ENCODE measurements at regions not wholly inside any gene's neighbourhood (a gene's known extent, or its start where the extent isn't known, plus 50 kb on each side); places are given as distances from the start of the nearest gene placed in this dataset.

- no peaks in the 10 kb centered on the region for H3K36me3 ChIP-seq (ENCODE audit: control insufficient read depth in 5 of 5, insufficient read depth in 5 of 5, low read length in 5 of 5)
- peaks cover 0 to 3% (median 0%) of the 10 kb centered on the region in 5 donors for H3K27me3 ChIP-seq (ENCODE audit: control insufficient read depth in 5 of 5, insufficient read depth in 4 of 5, low read length in 5 of 5)
- H3K27ac ChIP-seq (ENCODE audit: low read depth, low read length), result no peak overlapping the region
- no peaks in the 10 kb centered on the region for H3K9me3 ChIP-seq (ENCODE audit: control insufficient read depth in 5 of 5, low read length in 5 of 5)
- H3K4me1 ChIP-seq (ENCODE audit: control insufficient read depth in 5 of 5, insufficient read depth in 5 of 5, low read length in 5 of 5), result no peaks in the 10 kb centered on the region
- H3K4me3 ChIP-seq (ENCODE audit: low read depth in 1 of 5, low read length in 5 of 5), result no peak overlapping the region
- H3K9ac ChIP-seq (ENCODE audit: low read length in 5 of 5), result no peak overlapping the region
Observed at GRCh38 chr9:108673386-108673785, 182.4 kb downstream of the ACTL7B start.

GRCh38 chr9:108672475-108673190, 183.2 kb downstream of the ACTL7B start:
- Histone ChIP-seq H3K4me3 (ENCODE audit: low read depth in 1 of 5, low read length in 5 of 5) (no peak overlapping the region), H3K36me3 (ENCODE audit: control insufficient read depth in 5 of 5, insufficient read depth in 5 of 5, low read length in 5 of 5) (no peaks in the 10 kb centered on the region), H3K4me1 (ENCODE audit: control insufficient read depth in 5 of 5, insufficient read depth in 5 of 5, low read length in 5 of 5) (no peaks in the 10 kb centered on the region), H3K9ac (ENCODE audit: low read length in 5 of 5) (no peak overlapping the region), H3K27me3 (ENCODE audit: control insufficient read depth in 5 of 5, insufficient read depth in 4 of 5, low read length in 5 of 5) (peaks cover 0 to 3% (median 0%) of the 10 kb centered on the region in 5 donors), H3K9me3 (ENCODE audit: control insufficient read depth in 5 of 5, low read length in 5 of 5) (no peaks in the 10 kb centered on the region), H3K27ac (ENCODE audit: low read depth, low read length) (no peak overlapping the region)

DNA sequence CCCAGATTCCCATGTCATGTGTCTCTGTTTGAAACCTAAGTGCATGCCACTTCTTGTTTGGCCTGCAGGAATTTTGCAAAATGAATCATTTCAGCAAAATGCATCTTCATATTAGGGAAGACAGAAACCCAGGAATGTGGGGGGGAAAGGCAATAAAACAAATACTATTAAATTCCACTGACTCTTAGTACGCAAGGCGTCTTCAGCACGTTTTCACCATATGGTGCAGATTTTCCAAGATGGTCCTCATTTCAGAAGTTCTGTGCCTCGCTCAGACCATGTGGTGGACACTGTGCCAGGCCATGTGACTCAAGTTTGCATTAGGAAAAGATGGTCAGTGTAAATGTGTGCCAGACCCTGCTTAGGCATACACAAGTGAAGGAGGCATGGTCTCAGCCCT, 184.0 kb downstream of the ACTL7B start:
- Histone ChIP-seq H3K9ac (ENCODE audit: low read length in 5 of 5) (no peak overlapping the region), H3K4me3 (ENCODE audit: low read depth in 1 of 5, low read length in 5 of 5) (no peak overlapping the region), H3K36me3 (ENCODE audit: control insufficient read depth in 5 of 5, insufficient read depth in 5 of 5, low read length in 5 of 5) (no peaks in the 10 kb centered on the region), H3K27ac (ENCODE audit: low read depth, low read length) (no peak overlapping the region), H3K27me3 (ENCODE audit: control insufficient read depth in 5 of 5, insufficient read depth in 4 of 5, low read length in 5 of 5) (peaks cover 0 to 3% (median 0%) of the 10 kb centered on the region in 5 donors), H3K4me1 (ENCODE audit: control insufficient read depth in 5 of 5, insufficient read depth in 5 of 5, low read length in 5 of 5) (no peaks in the 10 kb centered on the region), H3K9me3 (ENCODE audit: control insufficient read depth in 5 of 5, low read length in 5 of 5) (no peaks in the 10 kb centered on the region)

DNA sequence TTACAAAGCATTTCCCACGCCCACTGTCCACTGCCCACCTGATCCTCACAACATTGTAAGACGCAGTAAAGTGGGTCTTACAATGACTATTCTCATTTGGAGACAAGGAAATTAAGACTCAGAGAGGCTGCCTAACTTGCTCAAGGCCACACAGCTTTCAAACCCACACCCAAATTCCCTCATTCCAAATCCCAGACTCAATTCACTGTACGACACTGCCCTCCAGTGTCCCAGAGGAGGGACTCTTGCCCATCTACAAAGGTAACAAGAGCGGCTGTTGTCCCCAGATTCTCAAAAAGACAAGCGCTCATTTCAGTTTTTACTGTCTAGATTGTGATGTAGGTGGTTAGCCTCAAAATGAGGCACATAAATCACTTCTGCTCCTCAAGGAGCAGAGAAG, 184.6 kb downstream of the ACTL7B start:
- no peak overlapping the region for H3K27ac ChIP-seq (ENCODE audit: low read depth, low read length)
- H3K4me1 ChIP-seq (ENCODE audit: control insufficient read depth in 5 of 5, insufficient read depth in 5 of 5, low read length in 5 of 5), result no peaks in the 10 kb centered on the region
- no peaks in the 10 kb centered on the region for H3K9me3 ChIP-seq (ENCODE audit: control insufficient read depth in 5 of 5, low read length in 5 of 5)
- H3K27me3 ChIP-seq (ENCODE audit: control insufficient read depth in 5 of 5, insufficient read depth in 4 of 5, low read length in 5 of 5), result peaks cover 0 to 3% (median 0%) of the 10 kb centered on the region in 5 donors
- no peak overlapping the region for H3K4me3 ChIP-seq (ENCODE audit: low read depth in 1 of 5, low read length in 5 of 5)
- H3K36me3 ChIP-seq (ENCODE audit: control insufficient read depth in 5 of 5, insufficient read depth in 5 of 5, low read length in 5 of 5), result no peaks in the 10 kb centered on the region
- H3K9ac ChIP-seq (ENCODE audit: low read length in 5 of 5), result no peak overlapping the region

DNA sequence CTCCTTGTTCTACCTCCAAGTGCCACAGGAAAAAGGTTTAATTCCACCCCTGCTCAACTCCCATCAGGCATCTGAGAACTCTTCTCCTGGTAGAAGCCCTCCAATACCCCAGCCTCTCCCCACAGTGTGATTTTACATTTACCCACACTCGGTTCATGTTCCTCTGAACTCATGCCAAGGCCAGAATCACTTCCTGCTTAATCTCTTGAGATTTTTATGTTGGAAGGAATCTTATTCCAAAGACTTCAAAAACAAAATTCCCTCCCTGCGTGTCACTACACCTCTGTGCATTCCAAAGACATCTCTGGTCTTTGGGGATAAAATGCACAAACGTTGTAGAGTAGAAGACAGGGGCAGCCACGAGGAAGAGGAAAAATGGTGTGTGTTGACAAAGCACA, 186.8 kb downstream of the ACTL7B start:
- no peaks in the 10 kb centered on the region for H3K4me1 ChIP-seq (ENCODE audit: control insufficient read depth in 5 of 5, insufficient read depth in 5 of 5, low read length in 5 of 5)

DNA sequence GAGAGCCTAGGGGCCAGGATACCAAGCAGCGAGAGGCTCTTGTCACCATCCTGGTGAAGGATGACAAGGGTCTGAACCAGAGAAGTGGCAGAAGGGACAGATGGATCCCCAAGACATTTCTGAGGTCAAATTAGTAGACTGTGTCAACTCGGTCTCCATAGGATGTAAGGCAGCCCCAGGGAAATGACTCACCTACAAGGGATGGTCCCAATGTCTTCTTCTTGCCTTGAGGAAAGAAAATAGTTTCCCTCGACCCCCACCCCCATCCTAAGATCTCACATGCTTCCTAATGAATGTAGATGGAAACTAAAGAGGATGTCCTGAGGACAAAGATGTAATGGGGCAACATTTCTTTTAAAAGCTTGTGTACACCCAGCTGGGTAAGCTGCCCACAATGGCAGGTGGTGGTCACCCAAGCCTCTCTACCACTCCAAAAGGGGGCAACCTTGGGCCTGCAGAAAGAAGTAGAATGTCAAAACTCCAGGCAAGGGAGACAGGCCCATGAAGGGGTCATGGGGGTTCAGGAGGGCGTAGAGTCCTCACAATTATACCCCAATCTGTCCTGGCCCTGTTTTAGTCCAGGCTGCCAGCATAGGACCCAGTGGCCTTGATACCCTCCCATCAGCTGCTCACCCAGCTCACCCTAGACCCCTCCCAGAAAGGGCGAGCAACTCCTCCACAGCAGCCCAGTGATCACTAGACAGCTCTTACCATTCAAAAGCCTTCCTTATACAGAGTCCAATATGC, 187.4 kb downstream of the ACTL7B start:
- Histone ChIP-seq H3K27ac (ENCODE audit: low read depth, low read length) (no peak overlapping the region), H3K4me3 (ENCODE audit: low read depth in 1 of 5, low read length in 5 of 5) (no peak overlapping the region), H3K4me1 (ENCODE audit: control insufficient read depth in 5 of 5, insufficient read depth in 5 of 5, low read length in 5 of 5) (no peaks in the 10 kb centered on the region), H3K36me3 (ENCODE audit: control insufficient read depth in 5 of 5, insufficient read depth in 5 of 5, low read length in 5 of 5) (no peaks in the 10 kb centered on the region), H3K27me3 (ENCODE audit: control insufficient read depth in 5 of 5, insufficient read depth in 4 of 5, low read length in 5 of 5) (no peaks in the 10 kb centered on the region), H3K9ac (ENCODE audit: low read length in 5 of 5) (no peak overlapping the region), H3K9me3 (ENCODE audit: control insufficient read depth in 5 of 5, low read length in 5 of 5) (no peaks in the 10 kb centered on the region)

More for the DNA sequence above, 186.8 kb downstream of the ACTL7B start:
- H3K9ac ChIP-seq (ENCODE audit: low read length in 5 of 5), result no peak overlapping the region
- H3K4me3 ChIP-seq (ENCODE audit: low read depth in 1 of 5, low read length in 5 of 5), result no peak overlapping the region
- H3K27me3 ChIP-seq (ENCODE audit: control insufficient read depth in 5 of 5, insufficient read depth in 4 of 5, low read length in 5 of 5), result no peaks in the 10 kb centered on the region
- H3K9me3 ChIP-seq (ENCODE audit: control insufficient read depth in 5 of 5, low read length in 5 of 5), result no peaks in the 10 kb centered on the region
- H3K36me3 ChIP-seq (ENCODE audit: control insufficient read depth in 5 of 5, insufficient read depth in 5 of 5, low read length in 5 of 5), result no peaks in the 10 kb centered on the region
- no peak overlapping the region for H3K27ac ChIP-seq (ENCODE audit: low read depth, low read length)

- Histone ChIP-seq H3K4me1 (ENCODE audit: control insufficient read depth in 5 of 5, insufficient read depth in 5 of 5, low read length in 5 of 5) (peaks cover 0 to 4% (median 0%) of the 10 kb centered on the region in 5 donors), H3K36me3 (ENCODE audit: control insufficient read depth in 5 of 5, insufficient read depth in 5 of 5, low read length in 5 of 5) (no peaks in the 10 kb centered on the region), H3K9ac (ENCODE audit: low read length in 5 of 5) (no peak overlapping the region), H3K27me3 (ENCODE audit: control insufficient read depth in 5 of 5, insufficient read depth in 4 of 5, low read length in 5 of 5) (no peaks in the 10 kb centered on the region), H3K27ac (ENCODE audit: low read depth, low read length) (no peak overlapping the region), H3K4me3 (ENCODE audit: low read depth in 1 of 5, low read length in 5 of 5) (no peak overlapping the region), H3K9me3 (ENCODE audit: control insufficient read depth in 5 of 5, low read length in 5 of 5) (no peaks in the 10 kb centered on the region)
Observed at GRCh38 chr9:108666240-108666784, 189.5 kb downstream of the ACTL7B start.

- Histone ChIP-seq H3K9ac (ENCODE audit: low read length in 5 of 5) (no peak overlapping the region), H3K27me3 (ENCODE audit: control insufficient read depth in 5 of 5, insufficient read depth in 4 of 5, low read length in 5 of 5) (no peaks in the 10 kb centered on the region), H3K4me1 (ENCODE audit: control insufficient read depth in 5 of 5, insufficient read depth in 5 of 5, low read length in 5 of 5) (peaks cover 0 to 4% (median 0%) of the 10 kb centered on the region in 5 donors), H3K36me3 (ENCODE audit: control insufficient read depth in 5 of 5, insufficient read depth in 5 of 5, low read length in 5 of 5) (no peaks in the 10 kb centered on the region), H3K4me3 (ENCODE audit: low read depth in 1 of 5, low read length in 5 of 5) (no peak overlapping the region), H3K27ac (ENCODE audit: low read depth, low read length) (no peak overlapping the region), H3K9me3 (ENCODE audit: control insufficient read depth in 5 of 5, low read length in 5 of 5) (peaks cover 0 to 2% (median 0%) of the 10 kb centered on the region in 5 donors)
Observed at GRCh38 chr9:108665521-108666239, 190.1 kb downstream of the ACTL7B start.

GRCh38 chr9:108664309-108665255, 191.2 kb downstream of the ACTL7B start:
- H3K27ac ChIP-seq (ENCODE audit: low read depth, low read length), result no peak overlapping the region
- H3K4me1 ChIP-seq (ENCODE audit: control insufficient read depth in 5 of 5, insufficient read depth in 5 of 5, low read length in 5 of 5), result peaks cover 0 to 4% (median 0%) of the 10 kb centered on the region in 5 donors
- H3K4me3 ChIP-seq (ENCODE audit: low read depth in 1 of 5, low read length in 5 of 5), result no peak overlapping the region
- peaks cover 0 to 12% (median 5%) of the 10 kb centered on the region in 5 donors for H3K9me3 ChIP-seq (ENCODE audit: control insufficient read depth in 5 of 5, low read length in 5 of 5)
- no peaks in the 10 kb centered on the region for H3K27me3 ChIP-seq (ENCODE audit: control insufficient read depth in 5 of 5, insufficient read depth in 4 of 5, low read length in 5 of 5)
- H3K36me3 ChIP-seq (ENCODE audit: control insufficient read depth in 5 of 5, insufficient read depth in 5 of 5, low read length in 5 of 5), result no peaks in the 10 kb centered on the region
- no peak overlapping the region for H3K9ac ChIP-seq (ENCODE audit: low read length in 5 of 5)

All from subcutaneous abdominal adipose tissue (tissue), 5 donors.